Esophagus (tissue), 2 donors: ENCODE measurements at regions not wholly inside any gene's neighbourhood (a gene's known extent, or its start where the extent isn't known, plus 50 kb on each side); places are given as distances from the start of the nearest gene placed in this dataset.

Source experiments
- H3K27ac ChIP-seq, 2 donors: one replicate each; pipeline ENCODE4 v1.5.1; 2013; ENCODE audit warnings: low read depth in 2 of 2, mild to moderate bottlenecking in 2 of 2, inconsistent platforms in 1 of 2, low read length in 1 of 2, moderate library complexity in 1 of 2
- H3K27me3 ChIP-seq, 2 donors: one replicate each; pipeline ENCODE4 v1.6.1; 2013; ENCODE audit warnings: low read length in 2 of 2, control low read depth in 1 of 2, mild to moderate bottlenecking in 1 of 2; ENCODE audit not compliant: insufficient read depth in 2 of 2, control insufficient read depth in 1 of 2
- H3K36me3 ChIP-seq, 2 donors: one replicate each; pipeline ENCODE4 v1.6.1; 2013; ENCODE audit warnings: low read length in 1 of 2; ENCODE audit not compliant: control insufficient read depth in 2 of 2, insufficient read depth in 2 of 2
- H3K4me1 ChIP-seq, 2 donors: one replicate each; pipeline ENCODE4 v1.6.1; 2013; ENCODE audit warnings: low read length in 1 of 2; ENCODE audit not compliant: control insufficient read depth in 2 of 2, insufficient read depth in 2 of 2
- H3K4me3 ChIP-seq, 2 donors: one replicate each; pipeline ENCODE4 v1.5.1; 2013; ENCODE audit warnings: low read length in 2 of 2, mild to moderate bottlenecking in 2 of 2, low read depth in 1 of 2, moderate library complexity in 1 of 2
- H3K9me3 ChIP-seq, 2 donors: one replicate each; pipeline ENCODE4 v1.6.1; 2013; ENCODE audit warnings: mild to moderate bottlenecking in 2 of 2, low read depth in 1 of 2, low read length in 1 of 2, moderate library complexity in 1 of 2; ENCODE audit not compliant: control insufficient read depth in 2 of 2, insufficient read depth in 1 of 2
- WGBS, 2 donors: extraction: QIAGEN DNeasy Blood & Tissue Kit; methylation state at CpG; one replicate each; pipeline ENCODE4 v1.1.7; 2013; 5-methylcytosine and 5-hydroxymethylcytosine counted together
- donor health status: healthy with polysubstance abuse.
- donor health status: Bipolar disorder and iron deficiency.

DNA sequence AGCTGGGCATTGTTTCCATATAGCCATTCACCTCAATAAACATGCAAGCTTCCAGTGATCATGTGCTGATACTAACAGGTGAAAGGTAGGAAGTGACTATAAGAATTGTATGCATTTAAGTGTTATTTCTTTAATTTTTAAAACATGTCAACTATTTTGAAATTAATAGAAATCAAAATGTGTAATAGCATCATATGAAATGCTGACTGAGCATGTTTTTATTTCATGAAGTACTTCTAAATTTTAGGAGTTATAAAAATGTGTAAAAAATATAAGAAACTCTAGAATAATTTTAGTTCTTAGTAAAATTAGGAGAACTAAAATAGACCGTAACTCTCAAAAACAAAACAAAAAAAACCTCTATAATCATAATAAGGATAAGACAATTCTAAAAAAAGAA, 229.3 kb upstream of the ARPP21 start:
- H3K9me3 ChIP-seq: no peaks in the 10 kb centered on the region
- H3K36me3 ChIP-seq: no peaks in the 10 kb centered on the region
- WGBS, 2 donors: 87 to 91% methylated on average over 1 of the region's 1 CpG
- no peak overlapping the region for H3K27ac ChIP-seq
- no peak overlapping the region for H3K4me3 ChIP-seq
- no peaks in the 10 kb centered on the region for H3K4me1 ChIP-seq
- no peaks in the 10 kb centered on the region for H3K27me3 ChIP-seq

DNA sequence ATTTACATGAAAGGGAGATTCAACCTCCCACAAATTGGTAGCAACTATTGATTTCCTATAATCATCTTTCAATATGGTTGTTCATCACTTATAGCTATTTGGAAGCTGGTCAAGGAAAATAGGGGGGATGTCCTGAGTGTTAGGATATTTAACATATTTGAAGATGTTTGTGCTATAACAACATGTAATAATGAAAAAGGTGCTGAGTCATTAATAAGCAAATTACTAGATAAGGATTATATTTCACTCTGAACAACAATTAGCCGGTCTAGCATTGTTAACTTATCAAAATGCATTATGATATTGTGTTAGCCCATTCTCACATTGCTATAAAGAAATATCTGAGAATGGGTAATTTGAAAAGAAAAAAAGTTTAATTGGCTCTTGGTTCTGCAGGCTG, 225.8 kb upstream of the ARPP21 start:
- Histone ChIP-seq H3K27ac (no peak overlapping the region), H3K4me1 (no peaks in the 10 kb centered on the region), H3K27me3 (no peaks in the 10 kb centered on the region), H3K9me3 (no peaks in the 10 kb centered on the region), H3K4me3 (no peak overlapping the region), H3K36me3 (no peaks in the 10 kb centered on the region)
- WGBS, 2 donors: 80 to 91% methylated on average over 1 of the region's 1 CpG

DNA sequence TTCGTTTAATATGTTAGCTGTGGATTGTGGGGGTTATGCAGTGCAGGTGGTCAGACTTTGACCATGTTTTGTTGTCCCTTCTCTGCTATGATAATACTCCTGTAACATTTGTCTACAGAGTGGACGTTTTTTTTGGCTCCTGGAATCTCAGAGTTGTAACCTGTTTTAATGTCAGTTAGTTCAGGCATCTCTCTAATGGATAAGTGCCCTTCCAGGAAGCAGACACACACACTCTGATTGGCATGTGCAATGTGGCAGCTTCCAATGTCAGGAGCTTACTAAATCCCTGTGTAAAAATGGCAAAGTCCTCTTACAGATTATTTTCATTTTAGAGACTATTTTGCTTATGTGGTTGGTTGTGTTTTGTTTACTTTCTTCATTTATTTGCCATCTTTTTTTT, 222.2 kb upstream of the ARPP21 start:
- H3K27me3 ChIP-seq: no peaks in the 10 kb centered on the region
- H3K4me1 ChIP-seq: no peaks in the 10 kb centered on the region
- H3K4me3 ChIP-seq: no peak overlapping the region
- H3K36me3 ChIP-seq: no peaks in the 10 kb centered on the region
- 44 to 45% methylated on average over 2 of the region's 2 CpGs for WGBS, 2 donors
- H3K27ac ChIP-seq: no peak overlapping the region
- H3K9me3 ChIP-seq: no peaks in the 10 kb centered on the region

DNA sequence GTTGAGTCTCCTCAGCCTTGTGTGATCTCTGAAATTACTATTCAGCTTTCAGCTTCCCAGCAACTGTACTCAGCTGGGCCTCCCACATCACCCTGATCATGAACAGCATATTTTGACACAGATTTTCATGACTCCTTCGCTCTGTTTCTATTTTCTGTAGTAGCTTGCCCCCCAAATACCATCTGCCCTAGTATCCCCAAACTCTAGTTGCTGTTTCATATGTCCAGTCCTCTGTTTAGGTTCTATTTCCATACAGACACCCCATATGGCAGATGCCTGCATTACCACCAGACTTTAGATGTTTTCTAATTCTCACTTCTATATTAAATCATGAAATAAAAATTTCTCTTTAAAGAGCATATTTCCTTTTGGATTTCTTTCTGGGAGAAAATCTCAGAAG, 217.2 kb upstream of the ARPP21 start:
- no peaks in the 10 kb centered on the region for H3K27me3 ChIP-seq
- peak overlapping the region in 1 of 2 donors; percentile 7 for H3K4me3 ChIP-seq
- no peaks in the 10 kb centered on the region for H3K36me3 ChIP-seq
- 73 to 84% methylated on average over 1 of the region's 1 CpG for WGBS, 2 donors
- no peaks in the 10 kb centered on the region for H3K4me1 ChIP-seq
- no peak overlapping the region for H3K27ac ChIP-seq
- no peaks in the 10 kb centered on the region for H3K9me3 ChIP-seq

DNA sequence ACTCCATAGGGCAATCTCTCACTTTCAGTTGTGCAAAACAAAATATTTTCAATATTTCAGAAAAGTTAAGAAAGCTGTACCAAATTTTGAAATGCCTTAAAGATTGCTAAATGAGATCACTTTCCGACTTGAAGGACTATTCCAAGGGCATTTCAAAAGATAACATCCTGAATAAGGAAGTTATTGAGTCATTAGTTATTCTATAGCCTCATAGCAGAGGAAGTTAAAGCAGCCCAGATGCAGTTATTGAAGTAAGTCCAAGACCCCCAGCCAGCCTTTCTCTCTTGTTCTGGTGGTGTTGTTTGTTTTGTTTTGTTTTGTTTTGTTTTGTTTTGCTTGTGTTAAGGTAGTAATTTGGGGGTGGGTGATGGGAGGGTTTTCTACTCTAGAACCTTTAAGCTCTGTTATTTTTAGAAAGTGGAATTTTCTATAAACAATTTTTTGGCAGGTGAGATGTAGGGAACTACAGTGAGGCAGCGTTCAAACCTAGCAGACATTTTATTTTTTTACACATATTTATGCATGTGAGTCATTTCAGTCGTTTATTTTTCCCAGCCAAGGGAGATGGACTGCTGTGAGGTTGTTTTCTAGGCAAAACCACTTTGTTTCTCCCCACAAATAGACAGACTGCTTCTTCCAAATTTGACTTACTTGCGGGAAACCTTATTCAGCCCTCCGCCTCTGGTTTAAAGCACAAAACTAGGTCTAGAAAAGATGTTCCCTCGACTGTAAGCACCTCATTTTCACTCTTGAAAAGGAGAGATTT, 216.3 kb upstream of the ARPP21 start:
- Histone ChIP-seq H3K4me3 (no peak overlapping the region), H3K9me3 (peaks cover 0 to under 1% of the 10 kb centered on the region in 2 donors), H3K4me1 (no peaks in the 10 kb centered on the region), H3K36me3 (no peaks in the 10 kb centered on the region), H3K27me3 (no peaks in the 10 kb centered on the region), H3K27ac (no peak overlapping the region)
- WGBS, 2 donors: 51 to 54% methylated on average over 6 of the region's 6 CpGs

DNA sequence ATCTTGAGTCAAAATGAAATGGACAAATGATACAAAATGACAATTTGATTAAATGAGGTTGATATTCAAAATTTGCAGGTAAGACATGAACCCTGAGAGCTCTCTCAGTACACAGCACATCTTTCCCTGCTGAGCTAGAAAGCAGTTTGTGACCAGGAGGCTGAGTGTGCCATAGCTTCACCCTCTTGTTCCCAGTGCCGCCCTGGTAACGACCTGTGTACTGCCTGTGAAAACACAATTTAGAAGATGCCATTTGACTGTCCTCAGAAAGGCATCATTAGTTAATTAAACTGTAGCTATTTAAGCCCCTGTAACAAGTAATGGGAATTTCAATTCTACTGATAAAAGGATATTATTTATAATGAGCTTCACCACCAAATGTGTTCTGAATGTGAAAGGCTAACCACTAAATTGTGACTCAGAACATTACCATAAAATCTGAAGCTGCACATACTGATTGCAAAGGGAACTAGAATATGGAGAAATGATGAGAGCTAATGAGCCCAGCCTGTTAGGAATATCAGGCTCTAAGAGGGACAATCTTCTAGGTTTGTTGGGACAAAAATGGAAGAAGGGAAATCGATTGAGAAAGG, 212.9 kb upstream of the ARPP21 start:
- Histone ChIP-seq H3K4me3 (no peak overlapping the region), H3K36me3 (no peaks in the 10 kb centered on the region), H3K9me3 (peaks cover 0 to 2% of the 10 kb centered on the region in 2 donors), H3K27ac (no peak overlapping the region), H3K27me3 (no peaks in the 10 kb centered on the region), H3K4me1 (no peaks in the 10 kb centered on the region)
- 78 to 82% methylated on average over 3 of the region's 3 CpGs for WGBS, 2 donors

DNA sequence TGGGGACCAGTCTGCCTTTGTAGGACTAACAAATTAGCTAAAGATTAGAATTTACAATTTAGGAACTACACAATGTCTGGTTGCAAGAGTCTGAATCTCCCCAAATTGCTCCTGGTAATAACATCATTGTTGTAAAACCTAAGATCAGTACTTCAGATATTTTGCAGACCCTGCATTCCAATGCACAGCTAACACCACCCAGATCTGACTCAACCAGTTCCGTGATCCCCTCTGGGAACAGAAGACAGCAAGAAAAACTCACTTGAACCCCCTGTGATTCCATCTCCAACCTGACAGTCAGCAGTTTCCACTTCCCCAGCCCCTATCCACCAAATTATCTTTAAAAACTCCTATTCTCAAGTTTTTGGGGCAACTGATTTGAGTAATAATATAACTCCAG, 201.9 kb upstream of the ARPP21 start:
- Histone ChIP-seq H3K4me3 (no peak overlapping the region), H3K36me3 (no peaks in the 10 kb centered on the region), H3K27ac (no peak overlapping the region), H3K4me1 (no peaks in the 10 kb centered on the region), H3K27me3 (no peaks in the 10 kb centered on the region), H3K9me3 (peaks cover 0 to 2% of the 10 kb centered on the region in 2 donors)
- 65 to 93% methylated on average over 1 of the region's 1 CpG for WGBS, 2 donors

DNA sequence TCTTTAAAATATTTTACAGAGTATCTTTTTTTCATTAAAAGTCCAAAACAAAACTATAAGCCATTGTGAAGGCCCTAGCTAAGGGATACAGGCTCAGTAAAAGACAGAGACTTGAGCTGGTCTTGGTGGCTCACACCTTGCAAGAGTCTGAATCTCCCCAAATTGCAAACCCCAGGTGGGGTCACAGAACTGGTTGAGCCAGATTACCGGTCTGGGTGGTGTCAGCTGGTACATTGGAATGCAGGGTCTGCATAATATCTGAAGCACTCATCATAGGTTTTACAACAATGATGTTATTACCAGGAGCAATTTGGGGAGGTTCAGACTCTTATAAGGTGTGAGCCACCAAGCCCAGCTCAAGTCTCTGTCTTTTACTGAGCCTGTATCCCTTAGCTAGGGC, 201.2 kb upstream of the ARPP21 start:
- WGBS, 2 donors: 57 to 66% methylated on average over 1 of the region's 1 CpG
- Histone ChIP-seq H3K36me3 (no peaks in the 10 kb centered on the region), H3K27me3 (no peaks in the 10 kb centered on the region), H3K4me1 (no peaks in the 10 kb centered on the region), H3K4me3 (no peak overlapping the region), H3K9me3 (peaks cover 0 to 2% of the 10 kb centered on the region in 2 donors), H3K27ac (no peak overlapping the region)

DNA sequence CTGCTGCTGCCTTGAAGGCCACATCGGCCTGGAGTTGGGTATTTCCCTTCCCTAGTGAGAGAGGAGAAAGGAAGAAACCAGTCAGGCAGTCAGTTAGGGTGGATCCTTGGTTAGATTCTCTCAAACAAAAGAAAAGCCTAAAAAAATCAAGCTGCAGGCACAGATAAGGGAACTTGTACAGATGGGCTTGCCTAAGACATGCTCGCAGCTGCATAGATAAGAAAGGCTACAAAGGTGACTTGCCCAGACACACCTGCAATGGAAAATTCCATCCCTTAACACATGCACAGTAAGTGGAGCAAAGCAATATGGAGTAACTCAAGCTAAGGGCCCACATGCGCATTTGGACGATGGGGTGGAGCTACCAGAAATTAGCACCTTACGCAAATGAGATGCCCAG, 199.7 kb upstream of the ARPP21 start:
- H3K27ac ChIP-seq: no peak overlapping the region
- peaks cover 0 to 2% of the 10 kb centered on the region in 2 donors for H3K9me3 ChIP-seq
- H3K27me3 ChIP-seq: no peaks in the 10 kb centered on the region
- 85 to 88% methylated on average over 5 of the region's 5 CpGs for WGBS, 2 donors
- H3K4me3 ChIP-seq: no peak overlapping the region
- no peaks in the 10 kb centered on the region for H3K4me1 ChIP-seq
- H3K36me3 ChIP-seq: no peaks in the 10 kb centered on the region

DNA sequence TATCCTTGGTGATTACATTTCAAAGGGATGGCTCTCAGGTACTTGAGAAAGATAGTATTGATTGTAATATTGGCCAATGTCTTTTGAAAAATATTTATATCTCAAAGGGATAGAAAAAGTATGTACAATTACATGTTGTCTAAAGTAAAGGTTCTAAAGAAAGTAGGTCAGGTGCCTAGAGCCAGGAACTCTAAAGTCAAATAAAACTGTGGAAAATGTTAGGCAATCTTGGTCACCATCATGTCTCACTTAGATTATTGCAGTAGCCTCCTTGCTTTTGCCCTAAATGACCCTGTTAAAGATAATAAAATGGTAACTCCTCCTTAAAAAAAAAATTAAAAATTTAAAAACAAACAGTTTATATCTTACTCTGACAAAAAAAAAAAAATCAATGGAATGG, 198.5 kb upstream of the ARPP21 start:
- no peak overlapping the region for H3K4me3 ChIP-seq
- no peaks in the 10 kb centered on the region for H3K27me3 ChIP-seq
- no peaks in the 10 kb centered on the region for H3K4me1 ChIP-seq
- no peak overlapping the region for H3K27ac ChIP-seq
- no peaks in the 10 kb centered on the region for H3K36me3 ChIP-seq
- H3K9me3 ChIP-seq: peaks cover 0 to 2% of the 10 kb centered on the region in 2 donors
